ENCODE measurements at regions not wholly inside any gene's neighbourhood (a gene's known extent, or its start where the extent isn't known, plus 50 kb on each side); places are given as distances from the start of the nearest gene placed in this dataset.
A peak's percentile ranks its signal among the peaks of the same experiment; 100 is the strongest.
"Not testable (repeated sequence)": the region's sequence is repeated elsewhere in the genome, so short reads cannot be mapped to it uniquely, and the experiment has no call there.

- not testable (repeated sequence) for DNase-seq (ENCODE audit: low spot score)
These were observed 220.9 kb upstream of the SGCG start for GRCh38 chr13:22959859-22960258.

DNA sequence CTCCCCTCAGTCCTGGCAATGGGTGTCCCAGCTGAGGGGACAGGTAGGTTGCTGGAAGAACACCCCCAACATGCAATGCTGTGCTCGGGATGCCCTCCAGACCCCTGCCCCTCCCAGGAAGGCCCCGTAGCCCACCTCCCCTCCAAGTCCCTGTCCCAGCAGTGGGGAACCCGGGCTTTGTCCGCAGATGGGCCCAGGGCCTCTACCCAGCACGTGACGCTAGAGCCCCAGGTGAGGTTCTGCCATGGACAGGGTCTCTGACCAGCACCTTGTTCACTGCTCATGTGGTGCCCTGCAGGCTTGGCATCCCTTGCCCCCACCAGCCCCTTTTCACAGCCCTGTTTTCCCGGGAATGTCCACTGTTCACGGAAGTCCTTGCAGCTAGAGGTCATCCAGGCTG, 220.0 kb upstream of the SGCG start:
- DNase-seq (ENCODE audit: low spot score) = no peak

- not testable (repeated sequence) for DNase-seq (ENCODE audit: low spot score)
These were observed 219.4 kb upstream of the SGCG start for GRCh38 chr13:22961342-22961741.

GRCh38 chr13:22961835-22962537, 218.8 kb upstream of the SGCG start:
- DNase-seq (ENCODE audit: low spot score) = no peak

- DNase-seq (ENCODE audit: low spot score) = not testable (repeated sequence)
These were observed 217.3 kb upstream of the SGCG start for GRCh38 chr13:22963384-22964053.

GRCh38 chr13:22964245-22964966, 216.4 kb upstream of the SGCG start:
- DNase-seq (ENCODE audit: low spot score) = peak; percentile 88

- peak; percentile 82 for DNase-seq (ENCODE audit: low spot score)
These were observed 215.5 kb upstream of the SGCG start for GRCh38 chr13:22965011-22965857.

- DNase-seq (ENCODE audit: low spot score) = not testable (repeated sequence)
These were observed 214.9 kb upstream of the SGCG start for GRCh38 chr13:22965858-22966239.

- not testable (repeated sequence) for DNase-seq (ENCODE audit: low spot score)
These were observed 214.0 kb upstream of the SGCG start for GRCh38 chr13:22966753-22967152.

DNA sequence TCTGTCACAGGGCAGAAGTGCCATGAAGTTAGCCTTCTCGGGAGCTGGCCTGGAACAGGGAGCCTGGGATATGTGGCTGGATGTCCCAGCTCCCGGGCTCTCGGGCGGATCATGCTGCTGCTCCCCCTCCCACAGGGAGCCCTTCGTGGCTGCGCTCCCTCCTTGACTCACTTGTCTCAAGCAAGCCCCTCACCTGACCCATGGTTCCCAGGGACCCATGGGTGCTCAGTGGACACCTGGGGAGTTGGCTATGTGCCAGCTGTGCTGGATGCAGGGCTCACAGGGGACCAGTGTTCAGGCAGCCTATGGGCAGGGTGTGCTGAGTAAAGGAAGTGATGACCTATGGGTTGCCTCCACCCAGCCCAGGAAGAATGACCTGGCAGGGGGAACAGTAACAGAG, 213.1 kb upstream of the SGCG start:
- no peak for DNase-seq (ENCODE audit: low spot score)

GRCh38 chr13:22979952-22980351, 200.8 kb upstream of the SGCG start:
- DNase-seq (ENCODE audit: low spot score) = no peak

DNA sequence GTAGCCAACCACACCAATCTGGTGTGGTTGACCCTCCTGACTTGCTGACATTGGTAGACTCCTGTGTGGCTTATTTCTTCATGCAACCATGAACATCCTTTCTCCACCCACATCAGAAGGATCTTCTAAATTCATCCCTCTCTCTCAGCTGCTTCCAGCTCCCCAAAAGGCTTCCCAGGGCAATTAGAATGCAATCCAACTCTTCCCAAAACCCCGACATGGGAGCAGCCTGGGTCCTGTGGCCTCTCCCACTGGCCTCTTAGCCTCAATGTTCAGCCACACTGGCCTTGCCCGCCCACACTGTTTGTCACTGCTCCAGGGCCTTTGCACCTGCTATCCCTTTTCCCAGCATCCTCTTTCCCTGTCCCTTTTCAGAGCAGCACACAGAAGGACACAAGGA, 199.8 kb upstream of the SGCG start:
- no peak for DNase-seq (ENCODE audit: low spot score)

- no peak for DNase-seq (ENCODE audit: low spot score)
These were observed 187.6 kb upstream of the SGCG start for GRCh38 chr13:22993148-22993547.

GRCh38 chr13:23003446-23003845, 177.3 kb upstream of the SGCG start:
- DNase-seq (ENCODE audit: low spot score) = no peak

GRCh38 chr13:23007426-23007825, 173.4 kb upstream of the SGCG start:
- DNase-seq (ENCODE audit: low spot score) = no peak

DNA sequence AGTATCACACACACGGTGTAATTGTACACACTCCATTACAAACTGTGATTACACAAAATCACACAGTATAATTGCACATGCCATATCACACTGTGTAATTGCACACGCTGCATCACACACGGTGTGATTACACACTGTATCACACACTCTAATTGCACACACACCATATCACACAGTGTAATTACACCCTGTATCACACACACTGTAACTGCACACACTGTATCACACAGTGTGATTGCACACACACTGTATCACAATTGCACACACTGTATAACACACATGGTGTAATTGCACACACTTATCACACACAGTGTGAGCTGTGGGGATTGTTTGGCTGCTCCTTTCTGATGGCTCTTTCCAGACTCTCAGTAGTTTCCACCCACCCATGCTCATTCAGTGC, 162.6 kb upstream of the SGCG start:
- DNase-seq (ENCODE audit: low spot score) = no peak

GRCh38 chr13:23020246-23020843, 160.4 kb upstream of the SGCG start:
- DNase-seq (ENCODE audit: low spot score) = no peak

DNA sequence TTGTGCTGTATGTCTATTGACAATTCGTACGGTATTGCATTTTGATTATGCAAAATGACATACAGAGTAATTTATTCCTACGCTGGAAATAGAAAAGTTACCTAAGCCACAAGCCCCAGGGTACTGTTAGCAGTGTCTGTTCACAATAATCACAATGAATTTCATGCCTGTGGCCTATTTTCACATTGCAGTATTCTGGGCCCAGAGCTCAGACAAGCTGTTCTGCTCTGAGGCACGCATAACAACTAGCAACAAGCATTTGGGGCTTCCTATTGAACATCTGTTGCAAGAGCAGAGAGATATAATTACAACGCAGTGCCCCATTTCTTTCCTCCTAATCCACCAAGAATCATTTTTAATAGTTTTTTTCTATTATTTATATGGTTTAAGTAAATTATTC, 158.9 kb upstream of the SGCG start:
- no peak for DNase-seq (ENCODE audit: low spot score)

DNA sequence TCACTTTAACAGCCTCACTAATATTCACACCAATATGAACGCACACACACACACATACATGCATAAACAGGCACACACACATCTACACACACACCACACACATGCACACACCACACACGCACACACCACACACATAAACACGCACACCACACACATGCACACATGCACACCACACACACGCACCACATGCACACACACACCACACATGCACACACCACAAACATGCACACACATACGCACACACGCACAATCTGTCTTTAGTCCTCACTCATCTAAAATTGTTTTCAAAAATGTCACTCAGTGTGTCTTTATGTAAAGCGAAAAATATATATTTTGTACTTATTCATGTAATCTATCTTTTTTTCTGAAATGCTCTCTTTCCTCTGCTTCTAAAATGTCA, 158.1 kb upstream of the SGCG start:
- DNase-seq (ENCODE audit: low spot score) = no peak

DNA sequence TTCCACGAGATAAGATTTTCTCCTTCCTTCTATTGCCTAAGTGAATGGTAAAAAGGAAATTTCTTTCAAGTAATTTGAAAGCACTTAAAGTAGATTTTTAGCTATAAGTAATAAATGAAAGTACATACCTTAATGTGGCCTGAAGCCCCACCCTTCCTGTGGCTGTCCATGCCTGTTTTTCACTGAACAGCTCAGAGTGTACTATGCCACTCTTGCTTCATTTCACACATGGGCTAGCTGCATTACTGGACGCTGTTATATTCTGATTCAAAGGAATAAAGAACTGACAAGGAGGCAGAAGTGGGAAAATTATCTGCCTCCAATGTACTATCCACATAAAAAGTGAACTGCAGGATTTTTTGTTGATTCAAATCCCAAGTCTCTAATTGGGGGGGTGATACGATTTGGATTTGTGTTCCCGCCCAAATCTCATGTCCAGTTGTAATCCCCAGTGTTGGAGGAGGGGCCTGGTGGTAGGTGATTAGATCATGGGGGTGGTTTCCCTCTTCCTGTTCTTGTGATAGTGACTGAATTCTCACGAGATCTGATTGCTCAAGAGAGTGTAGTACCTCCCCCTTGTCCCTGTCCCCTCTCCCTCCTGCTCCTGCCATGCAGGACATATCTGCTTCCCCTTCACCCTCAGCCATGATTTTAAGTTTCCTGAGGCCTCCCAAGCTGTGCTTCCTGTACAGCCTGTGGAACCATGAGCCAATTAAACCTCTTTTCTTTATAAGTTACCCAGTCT, 154.7 kb upstream of the SGCG start:
- DNase-seq (ENCODE audit: low spot score) = no peak

Data from mesenteric fat pad (tissue), 1 donor.